HG02623 (cell line): ENCODE measurements at regions not wholly inside any gene's neighbourhood (a gene's known extent, or its start where the extent isn't known, plus 50 kb on each side); places are given as distances from the start of the nearest gene placed in this dataset.
"Not testable (repeated sequence)": the region's sequence is repeated elsewhere in the genome, so short reads cannot be mapped to it uniquely, and the experiment has no call there.

Experiments
- ATAC-seq: cut with Tn5 transposase; IDR thresholded peaks from one replicate; pipeline ENCODE4 v1.9.1; 2021; ENCODE audit warnings: moderate library complexity; ENCODE audit not compliant: unreplicated experiment

GRCh38 chr20:39752262-39752876 lies 790.2 kb downstream of the DHX35 start:
- no peak for ATAC-seq

- ATAC-seq = no peak
These were observed 789.5 kb downstream of the DHX35 start for GRCh38 chr20:39751557-39752137.

- ATAC-seq = no peak
These were observed 783.2 kb downstream of the DHX35 start for GRCh38 chr20:39745380-39745779.

GRCh38 chr20:39738651-39739050 lies 776.5 kb downstream of the DHX35 start:
- ATAC-seq = no peak

- no peak for ATAC-seq
These were observed 774.5 kb downstream of the DHX35 start for GRCh38 chr20:39736434-39737327.

GRCh38 chr20:39725513-39725912 lies 763.4 kb downstream of the DHX35 start:
- ATAC-seq = not testable (repeated sequence)

GRCh38 chr20:39719293-39719692 lies 757.1 kb downstream of the DHX35 start:
- no peak for ATAC-seq

GRCh38 chr20:39717936-39718335 lies 755.8 kb downstream of the DHX35 start:
- no peak for ATAC-seq

GRCh38 chr20:39716796-39717341 lies 754.7 kb downstream of the DHX35 start:
- ATAC-seq = no peak

GRCh38 chr20:39713076-39713840 lies 751.1 kb downstream of the DHX35 start:
- ATAC-seq = no peak

- ATAC-seq = no peak
These were observed 744.1 kb downstream of the DHX35 start for GRCh38 chr20:39706184-39706663.

- ATAC-seq = no peak
These were observed 742.9 kb downstream of the DHX35 start for GRCh38 chr20:39705032-39705431.

- ATAC-seq = not testable (repeated sequence)
These were observed 741.2 kb downstream of the DHX35 start for GRCh38 chr20:39703357-39703756.

DNA sequence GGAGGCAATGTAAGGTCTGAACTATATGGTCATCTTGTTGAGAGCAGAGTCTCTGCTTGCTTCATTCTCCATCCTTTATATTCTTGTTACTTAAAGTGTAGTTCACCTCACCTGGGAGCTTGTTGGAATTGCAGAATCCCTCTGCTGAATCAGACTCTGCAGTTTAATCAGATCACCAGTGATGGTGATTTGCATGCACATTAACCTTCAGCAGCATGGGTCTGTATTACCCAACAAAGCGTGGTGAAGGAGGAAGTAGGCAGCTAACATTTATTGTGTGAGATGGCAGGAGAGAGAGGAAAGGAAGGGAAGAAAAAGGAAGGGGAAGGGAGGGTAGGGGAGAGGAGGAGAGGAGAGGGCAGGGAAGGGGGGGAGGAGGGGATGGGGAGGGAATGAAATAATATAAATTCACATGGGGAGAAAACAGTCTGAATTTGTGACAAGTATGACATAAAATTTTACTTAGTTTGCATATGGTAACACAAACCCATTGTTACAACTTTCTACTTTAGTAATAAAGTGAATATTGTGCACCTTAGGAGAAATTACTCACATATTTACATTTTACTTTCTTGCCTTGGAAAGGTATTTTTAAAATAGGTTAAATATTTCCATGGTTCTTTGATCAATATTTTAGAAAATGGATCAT lies 740.7 kb downstream of the DHX35 start:
- no peak for ATAC-seq

DNA sequence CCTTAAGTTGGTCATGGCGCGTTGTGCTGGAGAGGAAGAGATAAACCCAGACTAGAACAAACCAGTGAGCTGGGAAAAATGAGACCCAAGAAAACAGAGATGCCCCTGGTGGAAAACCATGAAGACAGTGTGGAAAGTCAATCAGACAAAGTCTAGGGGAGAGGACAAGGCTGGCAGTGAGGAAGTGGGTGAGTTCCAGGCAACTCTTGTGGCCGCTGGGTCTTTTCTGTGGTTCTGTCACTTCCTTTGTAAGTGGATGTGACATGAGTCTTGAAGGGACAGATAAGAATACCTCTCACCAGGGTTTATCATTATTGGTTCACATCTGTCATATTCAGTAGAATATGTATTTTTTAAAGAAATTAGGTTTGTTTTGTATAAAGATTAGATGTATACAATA lies 738.4 kb downstream of the DHX35 start:
- no peak for ATAC-seq

DNA sequence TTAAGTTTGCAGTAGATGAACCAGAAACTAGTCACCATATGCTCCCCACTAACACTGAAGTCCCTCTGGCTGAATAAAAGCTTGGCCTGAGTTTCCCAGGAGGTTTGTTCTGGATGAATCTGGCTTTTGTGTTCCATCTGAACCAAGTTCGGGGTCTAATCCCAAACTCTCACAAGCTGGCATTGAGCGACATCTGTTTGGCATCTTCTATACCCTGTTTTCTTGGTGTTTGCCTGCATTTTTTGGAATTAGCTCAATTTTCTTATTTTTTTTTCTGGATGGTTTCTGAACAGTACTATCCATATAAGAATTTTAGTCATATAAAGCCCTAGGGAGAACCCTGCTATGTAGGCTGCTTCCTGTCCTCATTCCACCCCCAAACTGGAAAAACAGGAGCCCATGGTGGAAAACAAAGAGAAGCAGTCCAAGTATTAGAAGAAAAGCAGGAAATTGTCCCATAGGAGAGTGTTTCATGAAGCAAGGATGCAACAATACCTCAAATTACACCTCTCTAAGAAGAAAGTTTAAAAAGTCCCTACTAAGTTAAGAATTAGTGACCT lies 737.1 kb downstream of the DHX35 start:
- no peak for ATAC-seq

- ATAC-seq = no peak
These were observed 736.6 kb downstream of the DHX35 start for GRCh38 chr20:39698752-39699151.

- no peak for ATAC-seq
These were observed 729.2 kb downstream of the DHX35 start for GRCh38 chr20:39691151-39691862.

- no peak for ATAC-seq
These were observed 714.8 kb downstream of the DHX35 start for GRCh38 chr20:39676857-39677391.
